ENCODE measurements at regions not wholly inside any gene's neighbourhood (a gene's known extent, or its start where the extent isn't known, plus 50 kb on each side); places are given as distances from the start of the nearest gene placed in this dataset.
"Not testable (repeated sequence)": the region's sequence is repeated elsewhere in the genome, so short reads cannot be mapped to it uniquely, and the experiment has no call there.

- Histone ChIP-seq H3K9ac (ENCODE audit: control insufficient read depth, extremely low read depth, insufficient read depth, low read length) (no peak overlapping the region), H3K9me1 (ENCODE audit: control insufficient read depth, extremely low read depth, insufficient read depth, low read length) (no peaks in the 10 kb centered on the region), H2AFZ (ENCODE audit: control insufficient read depth, low read length) (no peak overlapping the region), H3K9me3 (ENCODE audit: control insufficient read depth, low read depth, low read length) (peaks cover 2% of the 10 kb centered on the region), H3K4me1 (ENCODE audit: control insufficient read depth, extremely low read depth, insufficient read depth, low read length) (no peaks in the 10 kb centered on the region), H4K20me1 (ENCODE audit: control insufficient read depth, extremely low read depth, insufficient read depth, low read length) (no peaks in the 10 kb centered on the region), H3K36me3 (ENCODE audit: control insufficient read depth in 2 of 2, extremely low read depth in 1 of 2, insufficient read depth in 2 of 2, low read length in 2 of 2) (no peaks in the 10 kb centered on the region), H3K27me3 (ENCODE audit: control insufficient read depth, extremely low read depth, insufficient read depth, low read length) (no peaks in the 10 kb centered on the region), H3K4me3 (ENCODE audit: control insufficient read depth in 2 of 3, extremely low read depth in 1 of 3, insufficient read depth in 2 of 3, low read depth in 1 of 3, low read length in 3 of 3) (no peak overlapping the region), H3K4me2 (ENCODE audit: control insufficient read depth, extremely low read depth, insufficient read depth, low read depth, low read length) (no peak overlapping the region), H3K79me2 (ENCODE audit: control insufficient read depth, insufficient read depth, low read length) (no peaks in the 10 kb centered on the region), H3K27ac (ENCODE audit: control insufficient read depth, insufficient read depth, low read length) (no peak overlapping the region)
- FAIRE-seq (no peak), DNase-seq (ENCODE audit: low read depth, low spot score) (no peak)
- dilution Hi-C loops (cut with MboI; ENCODE audit: extremely low pct_ligation_motif_present, low sequenced_read_pairs), result no loop called here
- no peak for TF ChIP-seq CTCF (optimal IDR thresholded peaks at IDR 0.05 in 1 of 3, IDR thresholded peaks at IDR 0.05 in 1 of 3, conservative IDR thresholded peaks at IDR 0.05 in 1 of 3; ENCODE audit: extremely low read depth in 1 of 3, insufficient read depth in 2 of 3, low read length in 3 of 3)
- TF ChIP-seq EZH2 (IDR thresholded peaks at IDR 0.05; ENCODE audit: low read length), result no peak
Observed at GRCh38 chr16:7775072-7775488, 442.4 kb downstream of the RBFOX1 start.

GRCh38 chr16:7772722-7773121 is 440.1 kb downstream of the RBFOX1 start:
- Histone ChIP-seq H2AFZ (ENCODE audit: control insufficient read depth, low read length) (no peak overlapping the region), H3K9me3 (ENCODE audit: control insufficient read depth, low read depth, low read length) (peaks cover 4% of the 10 kb centered on the region), H3K9me1 (ENCODE audit: control insufficient read depth, extremely low read depth, insufficient read depth, low read length) (no peaks in the 10 kb centered on the region), H3K79me2 (ENCODE audit: control insufficient read depth, insufficient read depth, low read length) (no peaks in the 10 kb centered on the region), H3K4me1 (ENCODE audit: control insufficient read depth, extremely low read depth, insufficient read depth, low read length) (no peaks in the 10 kb centered on the region), H3K9ac (ENCODE audit: control insufficient read depth, extremely low read depth, insufficient read depth, low read length) (no peak overlapping the region), H3K36me3 (ENCODE audit: control insufficient read depth in 2 of 2, extremely low read depth in 1 of 2, insufficient read depth in 2 of 2, low read length in 2 of 2) (no peaks in the 10 kb centered on the region), H3K4me2 (ENCODE audit: control insufficient read depth, extremely low read depth, insufficient read depth, low read depth, low read length) (no peak overlapping the region), H4K20me1 (ENCODE audit: control insufficient read depth, extremely low read depth, insufficient read depth, low read length) (no peaks in the 10 kb centered on the region), H3K27ac (ENCODE audit: control insufficient read depth, insufficient read depth, low read length) (no peak overlapping the region), H3K27me3 (ENCODE audit: control insufficient read depth, extremely low read depth, insufficient read depth, low read length) (no peaks in the 10 kb centered on the region), H3K4me3 (ENCODE audit: control insufficient read depth in 2 of 3, extremely low read depth in 1 of 3, insufficient read depth in 2 of 3, low read depth in 1 of 3, low read length in 3 of 3) (no peak overlapping the region)
- DNase-seq (ENCODE audit: low read depth, low spot score) (no peak), FAIRE-seq (no peak)
- TF ChIP-seq CTCF (optimal IDR thresholded peaks at IDR 0.05 in 1 of 3, IDR thresholded peaks at IDR 0.05 in 1 of 3, conservative IDR thresholded peaks at IDR 0.05 in 1 of 3; ENCODE audit: extremely low read depth in 1 of 3, insufficient read depth in 2 of 3, low read length in 3 of 3) (no peak), EZH2 (IDR thresholded peaks at IDR 0.05; ENCODE audit: low read length) (no peak)
- dilution Hi-C loops (cut with MboI; ENCODE audit: extremely low pct_ligation_motif_present, low sequenced_read_pairs), result no loop called here

- FAIRE-seq; H3K9ac ChIP-seq (ENCODE audit: control insufficient read depth, extremely low read depth, insufficient read depth, low read length); H3K9me3 ChIP-seq (ENCODE audit: control insufficient read depth, low read depth, low read length); H3K27me3 ChIP-seq (ENCODE audit: control insufficient read depth, extremely low read depth, insufficient read depth, low read length); H3K4me2 ChIP-seq (ENCODE audit: control insufficient read depth, extremely low read depth, insufficient read depth, low read depth, low read length); H3K4me3 ChIP-seq (ENCODE audit: control insufficient read depth in 2 of 3, extremely low read depth in 1 of 3, insufficient read depth in 2 of 3, low read depth in 1 of 3, low read length in 3 of 3); H3K79me2 ChIP-seq (ENCODE audit: control insufficient read depth, insufficient read depth, low read length); dilution Hi-C loops (cut with MboI; ENCODE audit: extremely low pct_ligation_motif_present, low sequenced_read_pairs); H4K20me1 ChIP-seq (ENCODE audit: control insufficient read depth, extremely low read depth, insufficient read depth, low read length); H2AFZ ChIP-seq (ENCODE audit: control insufficient read depth, low read length); H3K27ac ChIP-seq (ENCODE audit: control insufficient read depth, insufficient read depth, low read length); H3K9me1 ChIP-seq (ENCODE audit: control insufficient read depth, extremely low read depth, insufficient read depth, low read length); H3K36me3 ChIP-seq (ENCODE audit: control insufficient read depth in 2 of 2, extremely low read depth in 1 of 2, insufficient read depth in 2 of 2, low read length in 2 of 2); H3K4me1 ChIP-seq (ENCODE audit: control insufficient read depth, extremely low read depth, insufficient read depth, low read length); DNase-seq (ENCODE audit: low read depth, low spot score): not testable (repeated sequence)
Observed at GRCh38 chr16:7769091-7769490, 436.4 kb downstream of the RBFOX1 start.
